Sciatic nerve (tissue), 2 donors: ENCODE measurements at regions not wholly inside any gene's neighbourhood (a gene's known extent, or its start where the extent isn't known, plus 50 kb on each side); places are given as distances from the start of the nearest gene placed in this dataset.
A peak's percentile ranks its signal among the peaks of the same experiment; 100 is the strongest.

Experiments used
- ATAC-seq: fragments of 200-7000 bp; cut with Tn5 transposase; one replicate; pipeline ENCODE4 v1.9.1; 2020; ENCODE audit warnings: mild to moderate bottlenecking, moderate library complexity
- DNase-seq: peaks from one replicate; pipeline ENCODE4 v3.0.0-alpha.2; 2020; ENCODE audit warnings: low spot score
- intact Hi-C: fragments of 100-400 bp; cut with DNase I; formaldehyde crosslinking; loops from one replicate; pipeline ENCODE4 v1.14.2; 2022
- donor health status: DM: no; HTN: no; CAD: no.
- donor health status: DM: no; HTN: no; CAD: no.

- ATAC-seq (no peak), DNase-seq (no peak)
- intact Hi-C loops = no loop called here
Measured at GRCh38 chr5:121707178-121707577, 144.5 kb upstream of the FTMT start.

- DNase-seq = no peak
- no peak for ATAC-seq
- intact Hi-C loops = no loop called here
Measured at GRCh38 chr5:121711416-121711815, 140.3 kb upstream of the FTMT start.

- DNase-seq (no peak), ATAC-seq (no peak)
- intact Hi-C loops = no loop called here
Measured at GRCh38 chr5:121719255-121719654, 132.4 kb upstream of the FTMT start.

GRCh38 chr5:121725450-121725849 is 126.2 kb upstream of the FTMT start:
- intact Hi-C loops = no loop called here
- DNase-seq (no peak), ATAC-seq (no peak)

- ATAC-seq = no peak
- intact Hi-C loops = no loop called here
Measured at GRCh38 chr5:121726991-121727390, 124.7 kb upstream of the FTMT start.

GRCh38 chr5:121731377-121731776 is 120.3 kb upstream of the FTMT start:
- intact Hi-C loops = no loop called here

More at GRCh38 chr5:121726991-121727390, 124.7 kb upstream of the FTMT start:
- DNase-seq = no peak

GRCh38 chr5:121735618-121736017 is 116.1 kb upstream of the FTMT start:
- intact Hi-C loops = no loop called here
- DNase-seq (no peak), ATAC-seq (no peak)

More at GRCh38 chr5:121731377-121731776, 120.3 kb upstream of the FTMT start:
- no peak for ATAC-seq
- DNase-seq = no peak

GRCh38 chr5:121737120-121737519 is 114.6 kb upstream of the FTMT start:
- DNase-seq = no peak
- intact Hi-C loops = no loop called here
- ATAC-seq = no peak

- intact Hi-C loops = no loop called here
- ATAC-seq (no peak), DNase-seq (no peak)
Measured at GRCh38 chr5:121741156-121741555, 110.5 kb upstream of the FTMT start.

- intact Hi-C loops = no loop called here
- ATAC-seq (no peak), DNase-seq (no peak)
Measured at GRCh38 chr5:121744577-121744976, 107.1 kb upstream of the FTMT start.

- no peak for ATAC-seq
- no peak for DNase-seq
- intact Hi-C loops = no loop called here
Measured at GRCh38 chr5:121745407-121745806, 106.3 kb upstream of the FTMT start.

GRCh38 chr5:121746763-121747162 is 104.9 kb upstream of the FTMT start:
- intact Hi-C loops = no loop called here
- ATAC-seq = no peak
- no peak for DNase-seq

- no peak for DNase-seq
- intact Hi-C loops = no loop called here
- ATAC-seq = no peak
Measured at GRCh38 chr5:121748686-121749085, 103.0 kb upstream of the FTMT start.

- DNase-seq = no peak
- intact Hi-C loops = no loop called here
- no peak for ATAC-seq
Measured at GRCh38 chr5:121752149-121752548, 99.5 kb upstream of the FTMT start.

GRCh38 chr5:121755266-121755665 is 96.4 kb upstream of the FTMT start:
- DNase-seq (no peak), ATAC-seq (no peak)
- intact Hi-C loops = no loop called here

- no peak for ATAC-seq
- DNase-seq = no peak
- intact Hi-C loops = no loop called here
Measured at GRCh38 chr5:121757753-121758152, 93.9 kb upstream of the FTMT start.

- no peak for ATAC-seq
- intact Hi-C loops = no loop called here
- DNase-seq = no peak
Measured at GRCh38 chr5:121758615-121759014, 93.1 kb upstream of the FTMT start.

GRCh38 chr5:121762426-121762825 is 89.3 kb upstream of the FTMT start:
- intact Hi-C loops = no loop called here
- ATAC-seq (peak; percentile 74), DNase-seq (no peak)

GRCh38 chr5:121763665-121764064 is 88.0 kb upstream of the FTMT start:
- ATAC-seq (no peak), DNase-seq (no peak)

GRCh38 chr5:121780406-121780805 is 71.3 kb upstream of the FTMT start:
- DNase-seq = no peak
- intact Hi-C loops = no loop called here
- ATAC-seq = no peak

More at GRCh38 chr5:121763665-121764064, 88.0 kb upstream of the FTMT start:
- intact Hi-C loops = no loop called here

- DNase-seq (no peak), ATAC-seq (no peak)
- intact Hi-C loops = no loop called here
Measured at GRCh38 chr5:121783700-121784099, 68.0 kb upstream of the FTMT start.

GRCh38 chr5:121793791-121794190 is 57.9 kb upstream of the FTMT start:
- intact Hi-C loops = no loop called here
- DNase-seq (no peak), ATAC-seq (no peak)
